Omental fat pad (tissue), 3 donors: ENCODE measurements at regions not wholly inside any gene's neighbourhood (a gene's known extent, or its start where the extent isn't known, plus 50 kb on each side); places are given as distances from the start of the nearest gene placed in this dataset.

ENCODE experiments used
- ATAC-seq: fragments of 150-250 bp; one replicate; pipeline ENCODE4 v1.9.1; 2016; ENCODE audit warnings: mild to moderate bottlenecking, moderate library complexity; ENCODE audit not compliant: low FRiP score
- DNase-seq: peaks from one replicate; pipeline ENCODE4 v3.0.0-alpha.2; 2019; ENCODE audit warnings: low spot score
- TF ChIP-seq, protein P1 (sequence below), 3 donors: fragments of 450-650 bp; IDR thresholded peaks; one replicate each; pipeline ENCODE4 v1.5.1; 2016 to 2017; ENCODE audit warnings: antibody characterized with exemption in 3 of 3, mild to moderate bottlenecking in 3 of 3, moderate library complexity in 2 of 3

DNA sequence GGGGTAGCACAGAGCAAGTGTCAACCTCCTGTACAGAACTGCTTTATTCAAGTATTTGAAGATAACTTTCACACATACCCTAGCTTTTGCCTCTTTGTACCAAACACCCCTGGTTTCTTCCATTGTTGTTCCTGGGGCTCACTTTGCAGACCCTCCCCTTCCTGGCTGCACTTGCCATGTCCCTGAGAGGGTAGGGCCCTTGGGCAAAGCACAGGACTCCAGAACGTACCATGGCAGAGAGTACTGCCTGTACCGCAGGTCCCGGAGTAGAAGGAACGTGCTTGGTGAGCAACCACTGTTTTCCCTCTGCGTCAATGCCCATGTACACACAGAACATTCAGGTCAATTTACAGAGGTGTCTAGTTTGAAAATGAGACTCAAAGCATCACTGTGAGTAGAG lies 290.4 kb downstream of the EN1 start:
- TF ChIP-seq, protein P1, sequence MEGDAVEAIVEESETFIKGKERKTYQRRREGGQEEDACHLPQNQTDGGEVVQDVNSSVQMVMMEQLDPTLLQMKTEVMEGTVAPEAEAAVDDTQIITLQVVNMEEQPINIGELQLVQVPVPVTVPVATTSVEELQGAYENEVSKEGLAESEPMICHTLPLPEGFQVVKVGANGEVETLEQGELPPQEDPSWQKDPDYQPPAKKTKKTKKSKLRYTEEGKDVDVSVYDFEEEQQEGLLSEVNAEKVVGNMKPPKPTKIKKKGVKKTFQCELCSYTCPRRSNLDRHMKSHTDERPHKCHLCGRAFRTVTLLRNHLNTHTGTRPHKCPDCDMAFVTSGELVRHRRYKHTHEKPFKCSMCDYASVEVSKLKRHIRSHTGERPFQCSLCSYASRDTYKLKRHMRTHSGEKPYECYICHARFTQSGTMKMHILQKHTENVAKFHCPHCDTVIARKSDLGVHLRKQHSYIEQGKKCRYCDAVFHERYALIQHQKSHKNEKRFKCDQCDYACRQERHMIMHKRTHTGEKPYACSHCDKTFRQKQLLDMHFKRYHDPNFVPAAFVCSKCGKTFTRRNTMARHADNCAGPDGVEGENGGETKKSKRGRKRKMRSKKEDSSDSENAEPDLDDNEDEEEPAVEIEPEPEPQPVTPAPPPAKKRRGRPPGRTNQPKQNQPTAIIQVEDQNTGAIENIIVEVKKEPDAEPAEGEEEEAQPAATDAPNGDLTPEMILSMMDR (IDR thresholded peaks at IDR 0.05), result no peak
- ATAC-seq, result no peak
- DNase-seq, result no peak

DNA sequence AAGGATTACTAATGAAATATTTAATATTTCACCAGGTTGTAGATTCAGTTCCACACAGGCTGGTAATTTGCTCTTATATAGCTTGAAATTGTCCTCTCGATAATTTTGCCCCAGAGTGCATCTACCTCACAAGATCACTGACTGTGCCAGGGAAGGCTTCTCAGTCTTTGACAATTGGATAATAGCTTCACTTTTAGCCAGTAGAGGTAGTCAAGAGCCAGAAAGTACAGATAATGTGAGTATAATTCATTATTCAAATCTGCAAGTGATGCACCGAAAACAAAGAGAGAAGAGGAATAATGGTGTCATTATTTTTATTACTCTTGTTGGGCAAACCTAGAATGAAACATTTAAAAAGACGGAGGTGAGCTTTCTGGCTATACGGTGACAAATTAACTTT lies 292.8 kb downstream of the EN1 start:
- DNase-seq (no peak), ATAC-seq (no peak)
- TF ChIP-seq, protein P1 (IDR thresholded peaks at IDR 0.05), result no peak

DNA sequence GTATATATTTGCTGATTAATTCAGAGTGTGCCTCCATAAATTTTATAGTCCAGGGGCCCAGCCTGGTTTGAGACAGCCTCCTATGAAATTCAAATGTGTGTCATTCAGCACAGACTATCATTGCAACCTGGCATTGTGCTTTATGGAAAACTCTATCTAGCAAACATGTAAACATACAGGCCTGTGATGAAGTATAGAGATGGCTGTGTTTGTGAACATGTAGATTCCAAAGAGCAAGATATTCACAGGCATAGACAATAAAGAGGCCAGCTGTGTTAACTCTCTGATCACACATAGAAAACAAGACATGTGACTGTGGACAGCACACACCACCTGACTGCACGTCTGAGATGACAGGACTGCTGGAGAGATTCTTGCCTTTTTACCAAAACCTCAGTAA lies 297.9 kb downstream of the EN1 start:
- TF ChIP-seq, protein P1 (IDR thresholded peaks at IDR 0.05), result no peak
- no peak for ATAC-seq

DNA sequence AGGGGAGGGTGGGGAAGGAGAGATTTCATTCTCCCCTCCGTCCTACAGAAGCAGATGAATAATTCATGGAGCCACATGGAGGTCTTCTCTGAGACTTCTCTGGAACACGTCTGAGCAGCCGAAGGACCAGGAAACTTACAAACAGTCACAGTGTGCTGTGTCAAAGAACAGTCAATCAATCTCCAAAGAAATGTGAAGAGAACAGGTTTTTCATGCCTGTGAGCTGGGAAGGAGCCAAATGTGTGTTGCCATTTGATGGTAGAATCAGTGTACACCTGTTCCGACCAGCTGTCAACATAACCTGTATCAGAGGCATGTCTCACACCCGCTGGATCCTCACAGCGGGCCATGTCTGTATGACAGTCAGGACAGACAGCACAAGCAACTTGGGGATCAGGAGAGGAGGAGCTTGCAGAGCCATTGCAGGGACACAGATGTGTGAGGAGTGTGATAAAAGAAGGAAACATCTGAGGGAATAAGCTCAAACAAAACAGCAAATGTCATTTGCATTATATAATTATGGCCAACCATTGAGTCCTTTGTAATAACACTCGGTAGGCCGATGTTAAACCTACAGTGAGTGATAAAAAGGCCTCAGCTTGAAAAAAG lies 298.5 kb downstream of the EN1 start:
- TF ChIP-seq, protein P1 (IDR thresholded peaks at IDR 0.05), result no peak
- DNase-seq (no peak), ATAC-seq (no peak)

More for the DNA sequence above, 297.9 kb downstream of the EN1 start:
- no peak for DNase-seq

DNA sequence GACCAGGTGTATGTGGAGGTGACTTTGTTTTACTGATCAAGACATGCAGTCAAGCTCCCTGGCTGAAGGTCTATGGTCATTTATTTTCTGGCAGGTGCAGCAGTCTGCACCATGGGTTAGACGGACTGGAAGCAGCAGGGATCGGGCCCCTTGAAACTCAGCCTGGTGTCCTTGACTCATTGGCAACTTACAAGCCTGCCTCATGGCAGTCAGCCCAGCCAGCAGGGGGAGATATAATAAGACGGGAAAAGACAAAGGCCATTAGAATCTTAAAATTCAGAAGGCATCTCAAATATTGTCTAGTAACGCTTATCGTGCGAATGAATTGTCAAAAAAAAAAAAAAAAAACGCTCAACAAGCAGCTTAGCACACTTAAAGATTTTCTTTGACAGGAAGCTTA lies 308.2 kb downstream of the EN1 start:
- no peak for DNase-seq
- no peak for ATAC-seq
- TF ChIP-seq, protein P1 (IDR thresholded peaks at IDR 0.05), result no peak

DNA sequence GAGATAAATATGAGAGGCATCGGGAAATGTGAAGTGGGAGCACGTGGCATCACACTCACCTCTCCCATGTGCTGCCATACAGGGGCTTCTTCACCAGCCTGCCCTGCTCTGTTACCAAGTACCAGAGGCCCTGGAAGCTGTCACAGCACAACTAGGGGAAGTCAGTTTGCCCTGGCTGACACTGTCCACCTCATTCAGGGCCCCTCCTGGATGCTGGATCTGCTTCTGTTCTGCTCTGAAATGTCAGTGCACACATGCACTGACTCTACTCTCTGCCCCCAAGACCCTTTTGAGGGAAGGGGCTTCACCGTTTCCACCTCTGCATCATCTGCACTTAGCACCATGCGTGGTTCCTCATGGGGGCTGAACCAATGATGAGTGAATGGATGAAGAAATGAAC lies 311.1 kb downstream of the EN1 start:
- TF ChIP-seq, protein P1 (IDR thresholded peaks at IDR 0.05), result no peak
- no peak for ATAC-seq

DNA sequence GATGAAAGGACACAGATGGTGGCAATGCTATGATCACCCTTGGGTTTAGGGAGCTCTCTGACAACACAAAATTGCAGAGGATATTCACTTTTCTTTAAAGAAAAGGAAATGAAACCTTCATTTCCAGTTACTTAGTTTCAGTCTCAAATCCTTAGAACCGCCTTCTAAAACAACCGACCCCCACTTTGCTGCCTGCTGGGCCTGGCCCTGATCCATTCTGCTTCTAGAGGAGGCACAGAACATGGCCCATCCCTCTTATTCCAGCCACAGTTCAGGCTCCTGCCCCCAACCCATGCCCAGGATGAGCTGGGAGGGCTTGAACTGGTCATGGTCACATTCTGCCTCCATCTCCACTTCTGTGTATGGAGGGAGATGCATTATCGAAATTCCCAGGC lies 311.6 kb downstream of the EN1 start:
- TF ChIP-seq, protein P1 (IDR thresholded peaks at IDR 0.05), result no peak
- DNase-seq, result no peak
- no peak for ATAC-seq

More for the DNA sequence above, 311.1 kb downstream of the EN1 start:
- no peak for DNase-seq
